Caco-2 (cell line): ENCODE measurements at regions not wholly inside any gene's neighbourhood (a gene's known extent, or its start where the extent isn't known, plus 50 kb on each side); places are given as distances from the start of the nearest gene placed in this dataset.

ENCODE experiments used
- BruUV-seq: library from RNA; stranded (reverse); fragments of 400-500 nt; replicated peaks from 2 replicates; lab custom pipeline; 2021; lab: Mats Ljungman, UMichigan
- CTCF ChIA-PET: fragments of 300-600 bp; sonication (Branson Sonifier 250); formaldehyde crosslinking; loops from one replicate; lab custom pipeline; 2022; ENCODE audit warnings: antibody characterized with exemption; lab: Charles Lee
- POLR2A ChIA-PET: fragments of 300-600 bp; sonication (Branson Sonifier 250); formaldehyde crosslinking; loops from one replicate; lab custom pipeline; 2022; ENCODE audit warnings: antibody characterized with exemption; lab: Charles Lee
- DNase-seq, 2 experiments: peaks; one replicate each; pipeline versions ENCODE4 v3.0.0 to v3.0.0-alpha.2; 2020 to 2022
- H3K27me3 ChIP-seq: replicated peaks from 2 replicates; pipeline ENCODE4 v1.6.0; 2011; ENCODE audit warnings: low read length; ENCODE audit not compliant: control insufficient read depth, insufficient read depth
- H3K36me3 ChIP-seq: 2 replicates; pipeline ENCODE4 v1.5.1; 2011; ENCODE audit warnings: low read length; ENCODE audit not compliant: control insufficient read depth, insufficient read depth
- H3K4me1 ChIP-seq: fragments of 250-450 bp; sonication (Bioruptor Pico); 2 replicates; pipeline ENCODE4 v1.5.1; 2020; ENCODE audit warnings: mild to moderate bottlenecking
- H3K4me3 ChIP-seq: 2 replicates; pipeline ENCODE4 v1.5.1; 2011; ENCODE audit warnings: low read depth, mild to moderate bottlenecking, control low read depth, low read length
- H3K9me3 ChIP-seq: fragments of 250-450 bp; sonication (Bioruptor Pico); 2 replicates; pipeline ENCODE4 v1.5.1; 2020; ENCODE audit warnings: mild to moderate bottlenecking, moderate library complexity
- H3K27ac Mint-ChIP-seq: one replicate; pipeline ENCODE4 v1.8.0; 2022; ENCODE audit warnings: mixed read lengths; ENCODE audit not compliant: unreplicated experiment
- H3K27me3 Mint-ChIP-seq: one replicate; pipeline ENCODE4 v1.8.0; 2022; ENCODE audit warnings: mixed read lengths; ENCODE audit not compliant: insufficient read depth, unreplicated experiment
- H3K36me3 Mint-ChIP-seq: one replicate; pipeline ENCODE4 v1.8.0; 2022; ENCODE audit warnings: mild to moderate bottlenecking, mixed read lengths; ENCODE audit not compliant: insufficient read depth, unreplicated experiment
- H3K4me1 Mint-ChIP-seq: one replicate; pipeline ENCODE4 v1.8.0; 2022; ENCODE audit warnings: low read depth, mixed read lengths; ENCODE audit not compliant: unreplicated experiment
- H3K4me3 Mint-ChIP-seq: one replicate; pipeline ENCODE4 v1.8.0; 2022; ENCODE audit warnings: mild to moderate bottlenecking, moderate library complexity, mixed read lengths; ENCODE audit not compliant: unreplicated experiment
- H3K9me3 Mint-ChIP-seq: one replicate; pipeline ENCODE4 v1.8.0; 2022; ENCODE audit warnings: mixed read lengths; ENCODE audit not compliant: unreplicated experiment
- intact Hi-C: fragments of 100-400 bp; cut with micrococcal nuclease; formaldehyde crosslinking; loops from one replicate; pipeline ENCODE4 v1.10.0; 2022; ENCODE audit not compliant: unreplicated experiment
- TF ChIP-seq, protein P1 (sequence below), 2 experiments: fragments of 200-600 bp in 1 of 2; IDR thresholded peaks; 1 replicate in 1 of 2; 2 replicates in 1 of 2; pipeline versions ENCODE4 v1.5.1 to v1.8.0; 2011 to 2022; ENCODE audit warnings: antibody characterized with exemption in 1 of 2, control low read depth in 1 of 2, inconsistent platforms in 1 of 2, low read depth in 1 of 2, low read length in 1 of 2, mild to moderate bottlenecking in 1 of 2, moderate library complexity in 1 of 2; ENCODE audit not compliant: insufficient read depth in 1 of 2, severe bottlenecking in 1 of 2, unreplicated experiment in 1 of 2

GRCh38 chr6:106002005-106002404 is 84.1 kb upstream of the PRDM1 start:
- intact Hi-C loops = no loop called here
- Mint-ChIP-seq H3K4me3 (no peak overlapping the region), H3K4me1 (peaks cover 15% of the 10 kb centered on the region), H3K9me3 (no peaks in the 10 kb centered on the region), H3K36me3 (no peaks in the 10 kb centered on the region), H3K27ac (no peak overlapping the region), H3K27me3 (no peaks in the 10 kb centered on the region)
- no peak overlapping the region for H3K4me3 ChIP-seq
- no peaks in the 10 kb centered on the region for H3K27me3 ChIP-seq
- POLR2A ChIA-PET = interaction anchor here (0.7 kb wide), 1 partner anchor 424 kb away, joined by 4 read pairs; no protein-coding TSS in a partner anchor
- BruUV-seq = no TSS peak
- DNase-seq = no peak
- TF ChIP-seq, protein P1, sequence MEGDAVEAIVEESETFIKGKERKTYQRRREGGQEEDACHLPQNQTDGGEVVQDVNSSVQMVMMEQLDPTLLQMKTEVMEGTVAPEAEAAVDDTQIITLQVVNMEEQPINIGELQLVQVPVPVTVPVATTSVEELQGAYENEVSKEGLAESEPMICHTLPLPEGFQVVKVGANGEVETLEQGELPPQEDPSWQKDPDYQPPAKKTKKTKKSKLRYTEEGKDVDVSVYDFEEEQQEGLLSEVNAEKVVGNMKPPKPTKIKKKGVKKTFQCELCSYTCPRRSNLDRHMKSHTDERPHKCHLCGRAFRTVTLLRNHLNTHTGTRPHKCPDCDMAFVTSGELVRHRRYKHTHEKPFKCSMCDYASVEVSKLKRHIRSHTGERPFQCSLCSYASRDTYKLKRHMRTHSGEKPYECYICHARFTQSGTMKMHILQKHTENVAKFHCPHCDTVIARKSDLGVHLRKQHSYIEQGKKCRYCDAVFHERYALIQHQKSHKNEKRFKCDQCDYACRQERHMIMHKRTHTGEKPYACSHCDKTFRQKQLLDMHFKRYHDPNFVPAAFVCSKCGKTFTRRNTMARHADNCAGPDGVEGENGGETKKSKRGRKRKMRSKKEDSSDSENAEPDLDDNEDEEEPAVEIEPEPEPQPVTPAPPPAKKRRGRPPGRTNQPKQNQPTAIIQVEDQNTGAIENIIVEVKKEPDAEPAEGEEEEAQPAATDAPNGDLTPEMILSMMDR (IDR thresholded peaks at IDR 0.05; ENCODE audit: insufficient read depth in 1 of 2, low read depth in 1 of 2, low read length in 1 of 2, severe bottlenecking in 1 of 2, unreplicated experiment in 1 of 2) = no peak
- no peaks in the 10 kb centered on the region for H3K36me3 ChIP-seq
- peaks cover 18% of the 10 kb centered on the region for H3K4me1 ChIP-seq
- no peaks in the 10 kb centered on the region for H3K9me3 ChIP-seq
- CTCF ChIA-PET = no interaction called here

GRCh38 chr6:106000935-106001334 is 85.2 kb upstream of the PRDM1 start:
- no peaks in the 10 kb centered on the region for H3K36me3 Mint-ChIP-seq
- H3K9me3 ChIP-seq = no peaks in the 10 kb centered on the region
- H3K4me1 ChIP-seq = peaks cover 18% of the 10 kb centered on the region
- DNase-seq = no peak
- no peaks in the 10 kb centered on the region for H3K36me3 ChIP-seq
- no peaks in the 10 kb centered on the region for H3K27me3 ChIP-seq
- no TSS peak for BruUV-seq
- H3K27ac Mint-ChIP-seq = no peak overlapping the region
- H3K4me3 ChIP-seq = no peak overlapping the region
- peaks cover 15% of the 10 kb centered on the region for H3K4me1 Mint-ChIP-seq
- intact Hi-C loops = no loop called here
- H3K9me3 Mint-ChIP-seq = no peaks in the 10 kb centered on the region
- TF ChIP-seq, protein P1 (IDR thresholded peaks at IDR 0.05; ENCODE audit: insufficient read depth in 1 of 2, low read depth in 1 of 2, low read length in 1 of 2, severe bottlenecking in 1 of 2, unreplicated experiment in 1 of 2) = no peak
- H3K27me3 Mint-ChIP-seq = no peaks in the 10 kb centered on the region
- H3K4me3 Mint-ChIP-seq = no peak overlapping the region
- CTCF ChIA-PET = no interaction called here
- POLR2A ChIA-PET = no interaction called here

- Mint-ChIP-seq H3K27ac (no peak overlapping the region), H3K4me1 (peaks cover 14% of the 10 kb centered on the region), H3K9me3 (no peaks in the 10 kb centered on the region), H3K4me3 (no peak overlapping the region), H3K27me3 (no peaks in the 10 kb centered on the region), H3K36me3 (peaks cover 4% of the 10 kb centered on the region)
- intact Hi-C loops = loop anchor here (10.0 kb wide), 1 partner anchor 513 kb away; no protein-coding TSS in a partner anchor
- Histone ChIP-seq H3K4me1 (peaks cover 6% of the 10 kb centered on the region; the same call in 1 of the 2 replicates), H3K27me3 (no peaks in the 10 kb centered on the region), H3K36me3 (no peaks in the 10 kb centered on the region), H3K4me3 (no peak overlapping the region), H3K9me3 (no peaks in the 10 kb centered on the region)
- POLR2A ChIA-PET = no interaction called here
- CTCF ChIA-PET = no interaction called here
- no TSS peak for BruUV-seq
- TF ChIP-seq, protein P1 (IDR thresholded peaks at IDR 0.05; ENCODE audit: insufficient read depth in 1 of 2, low read depth in 1 of 2, low read length in 1 of 2, severe bottlenecking in 1 of 2, unreplicated experiment in 1 of 2) = no peak
- no peak for DNase-seq
Measured at GRCh38 chr6:105997482-105997881, 88.7 kb upstream of the PRDM1 start.
